Stimulated activated CD4-positive, alpha-beta T cell treated with anti-CD3 and anti-CD28 coated beads, Interleukin-12 subunit alpha, Interleukin-12 subunit beta, amount 100 ng/mL, for 24 hours (primary cell): ENCODE measurements at regions not wholly inside any gene's neighbourhood (a gene's known extent, or its start where the extent isn't known, plus 50 kb on each side); places are given as distances from the start of the nearest gene placed in this dataset.

Source experiments
- DNase-seq, 2 experiments: peaks; one replicate each; pipeline ENCODE4 v3.0.0-alpha.2; 2020; ENCODE audit warnings: low read depth in 2 of 2

DNA sequence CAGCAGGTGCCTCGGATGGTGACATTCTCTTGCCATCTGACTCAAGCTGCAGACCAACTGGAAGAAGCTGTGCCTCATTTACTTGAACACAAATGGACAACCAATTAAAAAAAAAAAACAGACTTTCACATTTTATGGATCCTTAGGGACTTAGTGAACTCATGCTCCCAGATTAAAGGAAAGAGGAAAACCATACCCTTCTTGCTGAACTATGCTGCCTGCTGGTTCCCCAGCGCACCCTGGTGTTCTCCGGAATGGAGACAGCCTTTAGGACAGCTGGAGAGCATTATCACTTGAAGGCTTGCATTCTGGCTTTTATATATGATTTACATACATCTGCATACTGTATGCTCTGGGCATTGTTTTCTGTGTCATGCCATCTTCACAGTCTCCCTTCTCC is 370.7 kb downstream of the SLC4A3 start:
- DNase-seq: no peak

DNA sequence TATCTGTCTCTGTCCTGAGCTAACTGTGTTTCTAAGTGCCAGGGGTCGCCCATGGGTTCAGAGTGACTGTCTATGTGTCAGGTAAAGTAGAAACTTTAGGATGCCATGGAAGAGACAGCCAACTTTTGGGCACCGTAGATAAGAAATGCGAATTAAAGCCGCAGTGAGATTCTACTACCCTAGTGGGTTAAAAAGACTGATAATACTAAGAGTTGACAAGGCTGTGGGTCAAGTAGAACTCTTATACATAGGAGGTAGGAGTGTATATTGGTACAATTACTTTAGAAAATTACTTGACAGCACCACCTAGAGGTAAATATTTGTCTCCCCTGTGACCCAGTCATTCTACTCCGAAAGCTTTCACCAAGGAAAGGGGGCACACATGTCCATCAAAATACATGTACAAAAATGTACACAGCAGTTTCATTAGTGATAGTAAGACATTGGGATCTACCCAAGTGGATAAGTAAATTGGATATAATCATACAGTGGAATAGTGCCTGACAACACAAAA is 371.3 kb downstream of the SLC4A3 start:
- DNase-seq: no peak

DNA sequence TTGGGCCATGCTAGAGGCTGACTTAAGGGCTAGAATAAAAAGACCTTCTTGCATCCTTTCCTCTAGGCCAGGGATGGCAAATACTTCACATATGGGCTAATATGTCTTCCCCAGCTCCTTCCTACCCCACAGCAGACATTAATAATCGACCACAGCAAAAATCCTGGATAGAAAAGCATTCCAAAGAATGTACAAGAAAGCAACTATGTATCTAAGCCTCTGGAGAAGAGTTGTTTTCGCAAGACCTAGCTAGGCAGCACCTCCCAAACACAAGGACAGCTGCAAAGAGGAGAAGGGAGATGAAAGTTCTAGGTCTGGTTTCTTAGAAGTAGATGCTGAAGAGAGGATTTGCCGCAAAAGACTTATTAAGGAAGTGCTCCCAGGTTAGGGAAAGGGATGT is 372.6 kb downstream of the SLC4A3 start:
- DNase-seq: no peak

DNA sequence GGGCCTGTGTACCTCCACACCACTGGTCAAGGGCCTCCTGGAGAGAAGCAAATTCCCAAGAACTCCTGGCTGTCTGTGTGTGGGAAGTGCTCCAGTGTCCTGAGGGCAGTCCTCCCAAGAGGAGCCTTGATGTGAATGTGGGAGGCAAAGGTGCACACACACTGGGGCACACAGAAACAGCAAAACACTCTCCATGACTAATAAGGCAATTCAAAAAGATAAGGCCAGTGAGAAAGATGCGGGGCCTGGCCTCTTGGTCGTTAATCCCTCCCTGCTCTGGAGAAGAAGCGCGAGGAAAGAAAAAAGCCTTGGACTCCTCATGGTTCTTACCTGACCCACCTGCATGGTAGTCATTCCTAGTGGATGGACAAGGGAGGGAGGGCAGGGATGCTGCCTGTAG is 373.2 kb downstream of the SLC4A3 start:
- no peak for DNase-seq

DNA sequence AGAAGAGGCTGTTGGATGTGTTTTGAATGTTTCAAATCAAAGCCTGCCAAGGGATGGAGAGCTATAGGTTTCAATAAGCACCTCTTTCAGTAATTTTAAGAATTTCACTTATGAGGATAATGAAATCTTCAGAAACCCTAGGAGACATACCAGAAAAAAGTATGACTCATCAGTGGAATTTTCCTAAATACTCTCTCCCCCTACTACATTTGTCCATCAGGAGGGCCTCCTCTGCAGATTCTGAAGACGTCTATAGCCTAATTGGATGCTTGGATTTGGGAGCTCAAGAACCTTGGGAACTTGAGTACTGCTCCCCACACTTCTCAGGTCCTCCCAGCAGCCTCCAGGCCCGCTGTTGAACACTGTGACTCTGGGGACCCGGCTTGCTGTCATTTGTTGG is 374.3 kb downstream of the SLC4A3 start:
- no peak for DNase-seq

DNA sequence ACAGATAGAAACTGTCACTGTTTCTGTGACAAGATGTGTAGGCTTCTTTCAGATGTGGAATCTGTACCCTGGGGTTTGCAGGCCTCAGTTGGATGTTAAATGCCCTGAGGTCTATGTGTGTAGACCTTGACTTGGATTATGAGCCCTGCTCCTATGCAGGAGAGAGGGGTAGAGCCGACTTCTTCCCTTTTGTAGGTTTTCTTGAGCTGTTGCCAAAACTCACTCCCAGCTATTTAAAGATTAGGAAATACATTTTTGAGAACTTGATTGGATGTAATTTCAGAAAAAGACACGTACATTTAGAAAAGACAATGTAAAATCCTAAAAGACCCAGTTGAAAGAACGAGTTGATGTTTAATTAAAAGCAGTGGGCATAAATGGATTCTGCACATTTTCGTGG is 374.8 kb downstream of the SLC4A3 start:
- no peak for DNase-seq

DNA sequence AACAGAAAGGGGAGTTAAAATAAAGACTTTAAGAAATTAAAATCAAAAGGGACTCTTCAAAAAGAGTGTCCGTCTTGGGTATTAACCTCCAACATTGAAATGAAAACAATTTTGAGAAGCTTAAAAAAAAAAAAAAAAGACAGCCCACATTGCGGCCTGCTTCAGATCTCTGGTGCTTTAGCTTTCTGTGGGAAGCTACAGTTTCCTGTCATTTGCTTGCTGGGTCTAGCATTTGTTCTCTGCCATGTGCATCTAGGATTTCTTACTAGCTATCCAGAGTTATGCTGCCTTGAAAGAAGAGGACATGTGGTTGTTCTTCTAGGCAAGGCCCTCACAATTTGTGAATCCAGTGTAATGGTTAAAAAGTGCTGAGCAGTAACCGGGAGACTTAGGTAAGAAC is 375.3 kb downstream of the SLC4A3 start:
- no peak for DNase-seq

DNA sequence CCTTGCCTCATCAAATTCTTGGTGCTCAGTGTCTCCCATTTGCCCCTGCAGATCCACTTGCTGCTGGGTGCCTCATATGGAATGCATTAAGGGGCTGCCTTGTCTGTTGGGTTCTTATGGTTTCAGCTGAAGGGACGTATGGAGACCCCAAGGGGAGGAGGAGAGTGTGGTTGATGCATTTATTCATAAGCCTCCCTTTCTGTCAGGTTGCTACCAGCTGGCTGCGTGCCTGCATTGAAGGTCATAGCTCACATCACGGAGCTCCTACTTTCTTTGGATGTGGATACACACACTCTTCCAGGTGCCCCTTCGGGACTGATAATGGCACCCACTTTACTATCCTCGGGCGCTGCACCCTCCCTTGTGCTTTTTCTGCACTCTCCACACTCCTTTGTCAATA is 377.9 kb downstream of the SLC4A3 start:
- no peak for DNase-seq

DNA sequence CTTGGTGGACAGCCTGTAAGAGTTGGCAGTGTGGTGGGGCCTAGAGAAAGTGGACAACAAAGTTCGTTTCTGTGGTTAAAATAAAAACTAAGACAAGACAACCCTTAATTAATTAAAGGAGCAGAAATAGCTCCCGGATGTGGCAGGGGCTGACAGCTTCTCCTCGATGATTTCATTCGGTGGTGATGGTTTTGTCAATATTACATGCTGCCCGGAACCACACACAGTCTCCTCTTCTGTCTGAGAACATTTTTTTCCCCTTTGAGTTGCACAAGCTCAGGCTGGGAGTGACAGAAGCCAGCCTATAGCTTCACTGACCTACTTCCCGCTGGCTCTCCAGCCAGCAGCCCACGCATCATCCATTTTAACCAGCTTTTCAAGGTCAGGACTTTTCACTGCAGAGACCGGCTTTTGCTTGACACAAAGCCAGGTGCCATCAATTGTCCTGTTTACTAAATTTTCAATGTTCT is 378.8 kb downstream of the SLC4A3 start:
- DNase-seq: no peak

DNA sequence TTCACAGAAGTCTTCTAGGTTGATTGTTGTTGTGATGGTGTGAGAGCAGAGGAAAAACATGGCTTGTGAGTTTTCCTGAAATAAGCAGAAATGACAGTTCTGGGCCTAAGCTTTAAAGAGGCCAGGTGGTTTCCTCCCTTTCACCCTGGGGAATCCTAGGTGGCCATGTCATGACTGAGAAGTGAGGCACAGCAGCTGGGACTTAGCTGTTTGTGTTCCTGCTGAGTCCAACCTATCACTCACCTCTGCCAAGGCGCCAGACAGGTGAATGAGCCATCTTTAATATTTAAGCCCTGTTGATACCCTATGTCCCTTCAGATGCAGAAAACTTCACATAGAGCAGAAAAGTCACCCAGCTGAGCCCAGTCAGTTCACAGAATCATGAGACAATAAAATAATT is 384.4 kb downstream of the SLC4A3 start:
- DNase-seq: no peak

DNA sequence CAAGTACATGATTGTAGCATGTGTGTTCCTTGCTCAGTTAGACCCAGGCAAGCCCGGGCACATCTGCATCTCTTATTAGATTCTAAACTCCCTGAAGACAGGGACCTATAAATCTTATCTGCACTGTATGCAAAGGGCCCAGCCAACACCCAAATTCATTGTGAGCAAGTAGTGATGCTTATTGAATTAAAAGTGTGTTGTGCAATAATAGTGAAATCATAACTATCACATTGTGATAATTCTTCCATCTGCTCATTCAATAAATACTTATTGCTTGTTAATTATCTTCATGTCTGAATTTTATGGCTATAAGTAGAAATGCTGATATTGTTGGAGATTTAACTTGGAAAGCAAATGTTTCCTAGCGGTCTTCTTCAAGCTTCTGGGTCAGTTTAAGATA is 387.5 kb downstream of the SLC4A3 start:
- DNase-seq: no peak

DNA sequence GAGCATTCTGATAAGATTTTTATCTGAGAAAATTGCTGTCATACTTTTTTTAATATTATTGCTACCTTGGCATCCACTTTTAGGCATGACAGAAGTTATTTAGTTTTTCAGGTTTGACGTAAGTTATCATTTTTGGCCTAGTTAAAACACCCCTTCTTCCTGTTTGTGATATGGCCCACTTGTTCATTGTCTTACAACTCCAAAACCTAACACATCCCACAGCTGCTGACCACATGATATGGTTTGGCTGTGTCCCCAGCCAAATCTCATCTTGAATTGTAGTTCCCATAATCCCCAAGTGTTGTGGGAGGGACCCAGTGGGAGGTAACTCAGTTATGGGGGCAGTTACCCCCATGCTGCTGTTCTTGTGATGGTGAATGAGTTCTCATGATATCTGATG is 388.1 kb downstream of the SLC4A3 start:
- no peak for DNase-seq

DNA sequence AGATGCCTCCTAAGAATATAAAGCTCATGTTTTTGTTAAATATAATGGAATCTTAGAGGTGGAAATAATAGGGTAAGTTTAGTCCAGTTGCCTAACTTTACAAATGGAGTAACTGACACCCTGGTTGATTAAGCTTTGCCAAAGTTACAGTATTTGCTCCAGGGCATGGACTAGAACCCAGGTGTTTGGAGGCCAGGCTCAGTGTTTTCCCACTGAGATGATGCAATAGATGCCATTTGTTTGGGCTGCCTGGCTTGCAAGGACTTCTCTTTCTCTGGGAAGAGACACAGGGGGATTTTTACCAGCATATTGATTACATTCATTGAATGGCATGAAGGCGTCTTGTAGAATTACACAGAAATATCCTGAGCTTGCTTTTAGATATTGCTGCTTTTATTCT is 397.8 kb downstream of the SLC4A3 start:
- DNase-seq: no peak

DNA sequence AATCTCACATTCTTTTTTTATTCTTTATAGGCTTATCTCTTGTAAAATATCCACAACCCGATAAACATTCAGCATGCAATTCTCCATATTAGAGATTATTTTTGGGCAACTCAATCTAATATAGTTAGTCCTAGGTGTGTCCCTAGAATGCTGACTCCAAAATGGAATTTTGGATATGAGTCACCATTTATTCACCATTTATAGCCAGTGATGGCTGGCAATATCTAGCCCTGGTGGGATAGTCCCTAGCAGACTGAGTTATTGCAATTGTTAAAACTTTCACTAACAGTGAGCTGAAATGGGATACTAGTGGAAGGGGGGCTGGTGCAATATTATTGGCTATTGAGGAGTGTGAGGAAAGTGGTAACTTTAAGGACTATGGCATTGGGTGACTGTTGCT is 401.6 kb downstream of the SLC4A3 start:
- no peak for DNase-seq

DNA sequence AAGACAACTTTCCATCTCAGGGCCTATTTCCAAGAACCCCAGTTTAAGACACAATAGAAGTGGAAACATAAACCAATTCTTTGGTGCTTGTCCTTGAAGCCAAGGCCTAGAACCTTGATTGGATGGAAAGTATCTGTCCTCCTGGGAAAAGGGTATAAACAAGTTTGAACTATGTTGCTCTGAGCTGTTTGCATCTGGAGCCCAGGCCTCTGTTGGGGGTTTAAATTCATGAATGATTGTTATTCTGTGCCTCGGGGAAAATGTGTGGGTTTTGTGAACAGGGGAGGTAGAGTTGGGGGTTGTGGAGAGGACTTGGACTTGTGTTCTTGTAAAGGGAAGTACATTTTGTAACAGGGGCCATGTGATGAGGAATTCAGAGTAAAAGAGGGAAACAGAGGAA is 406.1 kb downstream of the SLC4A3 start:
- no peak for DNase-seq

DNA sequence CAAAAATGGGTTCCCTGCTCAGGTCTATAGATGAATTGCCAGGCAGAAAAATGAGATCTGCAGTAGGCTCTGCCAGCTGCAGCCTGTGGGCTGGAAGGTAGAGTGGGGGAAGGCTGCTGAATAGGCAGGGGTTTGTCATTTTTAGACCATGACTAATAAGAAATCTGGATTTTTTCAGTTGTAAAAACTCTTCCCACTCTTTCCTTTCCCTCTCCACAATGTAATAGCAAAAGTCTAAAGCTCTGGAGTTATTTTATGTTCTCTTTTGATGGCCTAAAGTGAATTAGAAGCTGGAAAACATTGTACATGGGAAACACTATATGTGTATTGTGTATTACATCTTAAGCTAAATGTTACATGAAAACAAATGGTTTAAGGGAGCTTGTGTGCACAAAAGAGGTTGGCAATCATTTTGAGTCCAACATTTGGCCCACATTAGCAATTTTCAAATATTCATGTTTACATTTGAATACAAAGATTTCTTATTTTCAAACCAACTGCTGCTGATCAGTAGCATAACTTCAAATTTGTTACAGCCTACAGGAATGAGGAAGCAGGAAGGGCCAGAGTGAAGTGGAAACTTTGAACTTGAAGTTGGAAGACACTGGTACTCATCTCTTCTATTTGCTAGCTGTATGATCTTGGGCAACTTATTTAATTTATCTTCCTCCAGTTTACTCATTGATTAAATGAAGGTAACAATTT is 407.1 kb downstream of the SLC4A3 start:
- no peak for DNase-seq

DNA sequence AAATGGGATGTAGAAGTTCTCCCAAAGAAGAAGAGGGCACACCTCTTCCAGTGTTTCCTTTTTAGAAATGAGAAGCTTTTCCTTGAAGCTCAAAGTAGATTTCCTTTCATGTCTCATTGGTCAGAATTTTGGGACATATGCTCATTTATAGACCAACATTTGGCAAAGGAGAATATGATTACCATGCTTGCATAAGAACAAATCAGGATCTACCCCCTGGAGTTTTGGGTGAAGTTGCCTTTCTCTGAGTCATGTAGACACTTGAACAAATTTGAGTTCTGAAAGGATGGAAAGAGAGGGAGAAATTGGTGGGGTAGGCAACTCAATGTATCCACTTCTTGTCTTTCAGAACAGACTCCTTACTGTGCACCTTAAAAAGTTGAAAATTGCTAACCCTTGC is 409.0 kb downstream of the SLC4A3 start:
- DNase-seq: no peak

DNA sequence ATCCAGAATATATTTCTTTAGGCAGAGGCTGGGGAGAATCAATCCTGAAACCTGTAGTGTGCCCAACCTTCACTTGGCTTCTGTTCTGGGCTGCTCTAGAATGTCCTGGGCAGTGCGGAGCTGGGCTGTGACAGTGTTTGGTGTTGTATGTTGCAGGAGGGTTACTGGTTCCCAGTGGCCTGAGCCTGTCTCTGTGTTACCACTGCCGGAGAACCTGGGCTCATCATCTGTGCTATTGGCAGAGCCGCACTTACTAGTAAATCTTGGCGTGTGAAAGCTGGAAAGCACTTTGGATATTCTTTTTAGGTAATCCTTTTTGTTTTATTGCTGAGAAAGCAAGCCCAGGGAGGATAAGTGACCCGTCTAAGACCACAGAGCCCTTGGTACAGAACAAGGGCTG is 412.9 kb downstream of the SLC4A3 start:
- no peak for DNase-seq

DNA sequence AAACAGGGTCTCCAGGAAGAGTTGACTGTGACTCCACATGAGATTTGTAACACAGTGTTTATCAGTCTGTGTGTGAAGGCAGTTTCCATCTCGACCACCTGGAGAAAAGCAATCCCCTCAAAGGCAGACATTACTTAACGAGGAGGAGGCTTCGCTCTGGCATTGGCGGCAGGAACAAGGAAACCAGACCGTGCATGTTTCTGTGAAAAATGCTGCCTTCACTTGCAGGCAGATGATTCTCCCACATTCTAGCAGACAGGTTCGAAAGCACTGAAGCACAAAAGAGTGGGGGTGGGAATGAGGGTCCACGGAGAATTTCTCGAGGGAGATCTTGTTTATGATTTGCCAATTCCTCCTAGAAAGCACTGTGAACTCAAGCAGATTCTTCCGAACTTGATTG is 414.0 kb downstream of the SLC4A3 start:
- DNase-seq: no peak

DNA sequence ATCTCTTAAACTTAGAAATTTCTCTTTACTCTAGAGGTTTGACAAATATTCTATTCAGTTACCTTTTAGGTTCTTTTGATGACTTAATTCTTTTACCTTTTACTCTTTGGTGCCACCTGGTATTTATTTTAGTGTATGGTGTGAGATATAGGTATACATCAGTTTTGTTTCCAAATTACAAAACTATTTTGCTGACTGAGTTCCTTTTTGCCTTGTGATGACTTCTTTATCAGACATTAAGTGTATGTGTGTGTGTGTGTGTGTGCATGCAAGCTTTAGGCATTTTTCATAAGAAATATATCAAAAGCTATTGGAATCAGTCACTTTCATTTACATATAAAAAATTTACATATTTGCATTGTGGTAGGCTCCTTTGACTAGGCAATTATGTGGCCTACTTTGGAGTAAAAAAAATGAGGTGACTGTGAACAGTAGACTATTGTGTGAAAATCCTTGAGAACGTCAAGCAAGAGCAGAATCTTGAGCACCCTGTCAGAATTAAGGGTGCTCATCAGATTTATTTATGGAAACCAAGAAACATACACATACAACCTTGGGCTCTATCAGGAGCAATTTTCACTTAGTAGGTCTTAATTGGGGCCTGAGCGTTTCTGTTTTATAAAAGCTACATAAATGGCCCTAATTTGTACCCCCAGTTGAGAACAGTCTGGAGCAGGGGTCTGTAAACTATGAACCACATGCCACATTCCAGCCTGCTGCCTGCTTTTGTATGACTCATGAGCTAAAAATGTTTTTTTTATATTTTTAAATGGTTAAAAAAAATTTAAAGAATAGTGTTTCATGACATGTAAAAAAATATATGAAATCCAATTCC is 415.9 kb downstream of the SLC4A3 start:
- no peak for DNase-seq

DNA sequence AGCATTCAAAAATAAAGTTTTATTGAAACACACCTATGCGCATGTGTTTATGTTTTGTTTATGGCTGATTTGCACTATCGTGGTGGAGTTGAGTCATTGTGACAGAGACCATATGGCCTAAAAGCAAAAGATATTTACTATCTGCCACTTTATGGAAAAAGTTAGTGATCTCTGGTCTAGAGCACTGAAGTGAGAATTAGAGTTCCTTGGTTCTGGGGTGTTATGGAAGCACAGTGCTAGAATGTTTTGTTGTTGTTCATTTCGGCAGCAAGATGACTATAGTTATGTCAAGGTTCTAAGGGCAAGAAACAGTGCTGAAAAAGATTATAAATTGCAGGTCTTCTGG is 416.5 kb downstream of the SLC4A3 start:
- no peak for DNase-seq

DNA sequence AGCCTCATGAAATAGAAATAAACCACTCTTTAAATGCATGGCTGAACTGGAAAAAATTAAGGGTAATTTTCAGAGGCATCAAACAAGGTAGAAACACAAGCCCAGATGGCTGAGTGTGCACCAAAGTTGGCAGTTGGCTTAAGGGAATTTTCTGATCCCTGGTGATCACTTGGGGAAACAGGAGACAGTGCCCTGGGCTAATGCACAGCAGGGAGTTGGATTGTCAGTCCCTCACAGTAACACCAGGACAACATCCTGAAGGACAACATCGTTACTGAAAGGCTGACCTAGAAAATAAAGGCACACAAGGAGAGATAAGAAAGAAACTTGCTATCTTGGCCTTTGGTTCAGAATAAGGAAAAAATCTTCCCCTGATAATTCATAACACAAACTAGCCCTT is 417.0 kb downstream of the SLC4A3 start:
- no peak for DNase-seq

DNA sequence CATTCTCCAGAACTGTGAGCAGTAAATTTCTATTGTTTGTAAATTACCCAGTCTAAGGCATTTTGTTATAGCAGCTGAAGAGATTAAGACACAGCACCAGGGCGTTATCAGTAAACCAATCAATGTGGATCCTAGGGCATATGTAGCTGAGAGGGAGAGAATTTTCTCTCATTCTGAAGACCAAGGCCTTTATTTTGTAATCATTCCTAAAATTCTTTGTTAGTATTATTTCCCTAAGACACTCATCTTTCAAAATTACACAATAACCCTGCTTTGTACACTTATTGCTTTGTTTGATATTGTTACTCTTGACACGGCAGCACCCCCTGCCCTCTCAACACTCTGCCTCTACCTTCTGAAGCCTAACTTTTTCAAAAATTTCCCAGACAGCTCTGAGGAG is 419.1 kb downstream of the SLC4A3 start:
- no peak for DNase-seq
